H1 (cell line): ENCODE measurements at regions not wholly inside any gene's neighbourhood (a gene's known extent, or its start where the extent isn't known, plus 50 kb on each side); places are given as distances from the start of the nearest gene placed in this dataset.

ENCODE experiments used
- CHD7 ChIP-seq: fragments of 300-600 bp; sonication (generic); IDR thresholded peaks from 2 replicates; pipeline ENCODE4 v1.7.1; 2012; ENCODE audit warnings: low read length, moderate library complexity, mild to moderate bottlenecking, inconsistent platforms; ENCODE audit not compliant: insufficient replicate concordance
- CREB1 ChIP-seq: IDR thresholded peaks from 2 replicates; pipeline ENCODE4 v1.6.1; 2012; ENCODE audit warnings: inconsistent platforms
- KDM1A ChIP-seq: fragments of 200-600, 300-600 bp; sonication (generic); IDR thresholded peaks from 2 replicates; pipeline ENCODE4 v1.7.1; 2016; ENCODE audit warnings: mild to moderate bottlenecking, low read length, borderline replicate concordance
- POU5F1 ChIP-seq: IDR thresholded peaks from 2 replicates; pipeline ENCODE4 v1.6.1; 2011; ENCODE audit warnings: low read depth, mild to moderate bottlenecking, low read length, moderate library complexity
- RBBP5 ChIP-seq: IDR thresholded peaks from 2 replicates; pipeline ENCODE4 v1.7.1; 2012; ENCODE audit warnings: low read depth, mild to moderate bottlenecking, inconsistent platforms, low read length, moderate library complexity, borderline replicate concordance
- SP2 ChIP-seq: IDR thresholded peaks from 2 replicates; pipeline ENCODE4 v1.6.1; 2012; ENCODE audit warnings: mild to moderate bottlenecking, low read length, inconsistent platforms
- SRF ChIP-seq: IDR thresholded peaks from 2 replicates; pipeline ENCODE4 v1.6.1; 2011; ENCODE audit warnings: mild to moderate bottlenecking, low read depth, low read length, moderate library complexity

GRCh38 chr16:63298993-63299392, 1262.8 kb upstream of the CDH8 start (continued):
- TF ChIP-seq CREB1 (no peak), CHD7 (no peak), KDM1A (no peak), SRF (no peak), POU5F1 (no peak), RBBP5 (no peak), SP2 (no peak)
